Spleen (tissue), 11 donors: ENCODE measurements at regions not wholly inside any gene's neighbourhood (a gene's known extent, or its start where the extent isn't known, plus 50 kb on each side); places are given as distances from the start of the nearest gene placed in this dataset.

Source experiments
- DNase-seq: peaks from one replicate; pipeline ENCODE4 v3.0.0-alpha.2; 2020
- H3K27ac ChIP-seq, 8 donors: fragments of 200-600 bp; sonication (generic) in 7 of 8; 1 replicate in 4 of 8; 2 replicates in 4 of 8; pipeline versions ENCODE4 v1.5.0 to v1.8.0; 2016 to 2021; ENCODE audit warnings: inconsistent platforms in 4 of 8, mild to moderate bottlenecking in 4 of 8, moderate library complexity in 1 of 8
- H3K27me3 ChIP-seq, 7 donors: fragments of 200-600 bp; sonication (generic) in 6 of 7; replicated peaks in 1 of 7; 1 replicate in 4 of 7; 2 replicates in 3 of 7; pipeline versions ENCODE4 v1.5.0 to v1.8.0; 2016 to 2021; ENCODE audit warnings: inconsistent platforms in 3 of 7, mild to moderate bottlenecking in 1 of 7
- H3K36me3 ChIP-seq, 6 donors: fragments of 200-600 bp; sonication (generic) in 5 of 6; 1 replicate in 4 of 6; 2 replicates in 2 of 6; pipeline versions ENCODE4 v1.5.0 to v1.8.0; 2016 to 2021; ENCODE audit warnings: inconsistent platforms in 2 of 6
- H3K4me1 ChIP-seq, 6 donors: fragments of 200-600 bp; sonication (generic) in 5 of 6; 1 replicate in 3 of 6; 2 replicates in 3 of 6; pipeline versions ENCODE4 v1.5.0 to v1.8.0; 2016 to 2021; ENCODE audit warnings: inconsistent platforms in 3 of 6
- H3K4me3 ChIP-seq, 8 donors: fragments of 200-600 bp; sonication (generic) in 7 of 8; 1 replicate in 4 of 8; 2 replicates in 4 of 8; pipeline versions ENCODE4 v1.5.0 to v1.8.0; 2016 to 2021; ENCODE audit warnings: inconsistent platforms in 4 of 8, mild to moderate bottlenecking in 4 of 8, moderate library complexity in 2 of 8
- H3K9me3 ChIP-seq, 8 donors: fragments of 200-600 bp; sonication (generic) in 7 of 8; 1 replicate in 4 of 8; 2 replicates in 4 of 8; pipeline versions ENCODE4 v1.5.0 to v1.8.0; 2016 to 2021; ENCODE audit warnings: inconsistent platforms in 4 of 8
- CTCF ChIP-seq, 11 experiments: fragments of 200-600 bp in 7 of 11; fragments of 450-650 bp in 4 of 11; sonication (generic) in 4 of 11; IDR thresholded peaks in 8 of 11; conservative IDR thresholded peaks in 3 of 11; 1 replicate in 7 of 11; 2 replicates in 4 of 11; pipeline versions ENCODE4 v1.4.0 to v1.8.0; 2016 to 2021; ENCODE audit warnings: antibody characterized with exemption in 11 of 11, inconsistent platforms in 4 of 11, mild to moderate bottlenecking in 1 of 11
- POLR2A ChIP-seq, 3 donors: fragments of 450-650 bp; IDR thresholded peaks; one replicate each; pipeline ENCODE4 v1.5.1; 2017; ENCODE audit warnings: antibody characterized with exemption in 3 of 3, mild to moderate bottlenecking in 1 of 3
- POLR2AphosphoS5 ChIP-seq, 3 donors: sonication (generic); formaldehyde crosslinking; IDR thresholded peaks; one replicate each; pipeline ENCODE4 v1.5.1; 2017; ENCODE audit warnings: antibody characterized with exemption in 3 of 3
- WGBS, 5 donors: extraction: QIAGEN DNeasy Blood & Tissue Kit in 3 of 5; methylation state at CpG; one replicate each; pipeline versions ENCODE4 v1.1.5 to v1.1.7; 2013 to 2018; 5-methylcytosine and 5-hydroxymethylcytosine counted together
- intact Hi-C: fragments of 100-400 bp; cut with DNase I; formaldehyde crosslinking; loops from one replicate; pipeline ENCODE4 v1.15.0; 2023; ENCODE audit warnings: low total_unique reads
- donor health status: healthy with polysubstance abuse.
- donor health status: DM: no; HTN: no; CAD: no; lungs with moderate emphysema.
- donor health status: DM: no; HTN: no; CAD: no.
- donor health status: Bipolar disorder and iron deficiency.
- donor health status: healthy.
- donor health status: DM: no; HTN: no; CAD: no.
- donor health status: DM: yes; HTN: yes; CAD: no.

- WGBS, 5 donors: 87 to 98% (median 91%) methylated on average over 2 of the region's 2 CpGs
- Histone ChIP-seq H3K27ac (no peak overlapping the region), H3K36me3 (no peaks in the 10 kb centered on the region), H3K4me3 (no peak overlapping the region), H3K27me3 (no peaks in the 10 kb centered on the region), H3K4me1 (no peaks in the 10 kb centered on the region), H3K9me3 (peaks cover 0 to 20% (median 8%) of the 10 kb centered on the region in 8 donors)
- intact Hi-C loops: no loop called here
- DNase-seq: no peak
- TF ChIP-seq CTCF (IDR thresholded peaks at IDR 0.05 in 8 of 11, conservative IDR thresholded peaks at IDR 0.05 in 3 of 11) (no peak), POLR2AphosphoS5 (IDR thresholded peaks at IDR 0.05) (no peak), POLR2A (IDR thresholded peaks at IDR 0.05) (no peak)
Measured at GRCh38 chr14:46300765-46301164, 350.8 kb downstream of the RPL10L start.

GRCh38 chr14:46290706-46291105 is 360.9 kb downstream of the RPL10L start:
- Histone ChIP-seq H3K27me3 (no peaks in the 10 kb centered on the region), H3K9me3 (peaks cover 0 to 38% (median 17%) of the 10 kb centered on the region in 8 donors), H3K36me3 (no peaks in the 10 kb centered on the region), H3K27ac (no peak overlapping the region), H3K4me3 (no peak overlapping the region), H3K4me1 (no peaks in the 10 kb centered on the region)
- intact Hi-C loops: no loop called here
- DNase-seq: no peak
- TF ChIP-seq POLR2AphosphoS5 (IDR thresholded peaks at IDR 0.05) (no peak), CTCF (IDR thresholded peaks at IDR 0.05 in 8 of 11, conservative IDR thresholded peaks at IDR 0.05 in 3 of 11) (no peak), POLR2A (IDR thresholded peaks at IDR 0.05) (no peak)

- Histone ChIP-seq H3K27ac (no peak overlapping the region), H3K4me1 (no peaks in the 10 kb centered on the region), H3K4me3 (no peak overlapping the region), H3K27me3 (no peaks in the 10 kb centered on the region), H3K36me3 (no peaks in the 10 kb centered on the region), H3K9me3 (peaks cover 0 to 9% (median 2%) of the 10 kb centered on the region in 8 donors)
- intact Hi-C loops: no loop called here
- DNase-seq: no peak
- 68 to 95% (median 80%) methylated on average over 1 of the region's 1 CpG for WGBS, 5 donors
- no peak for TF ChIP-seq POLR2A (IDR thresholded peaks at IDR 0.05)
- no peak for TF ChIP-seq POLR2AphosphoS5 (IDR thresholded peaks at IDR 0.05)
- no peak for TF ChIP-seq CTCF (IDR thresholded peaks at IDR 0.05 in 8 of 11, conservative IDR thresholded peaks at IDR 0.05 in 3 of 11)
Measured at GRCh38 chr14:46279776-46280175, 371.8 kb downstream of the RPL10L start.

GRCh38 chr14:46279327-46279726 is 372.3 kb downstream of the RPL10L start:
- H3K4me3 ChIP-seq: no peak overlapping the region
- intact Hi-C loops: no loop called here
- H3K9me3 ChIP-seq: peaks cover 0 to 7% (median 1%) of the 10 kb centered on the region in 8 donors
- H3K36me3 ChIP-seq: no peaks in the 10 kb centered on the region
- DNase-seq: no peak
- WGBS, 5 donors: 59 to 72% (median 69%) methylated on average over 6 of the region's 6 CpGs
- H3K27ac ChIP-seq: no peak overlapping the region
- no peak for TF ChIP-seq POLR2A (IDR thresholded peaks at IDR 0.05)
- TF ChIP-seq POLR2AphosphoS5 (IDR thresholded peaks at IDR 0.05): no peak
- TF ChIP-seq CTCF (IDR thresholded peaks at IDR 0.05 in 8 of 11, conservative IDR thresholded peaks at IDR 0.05 in 3 of 11): no peak
- no peaks in the 10 kb centered on the region for H3K4me1 ChIP-seq
- no peaks in the 10 kb centered on the region for H3K27me3 ChIP-seq
